Cerebellar cortex (tissue), 1 donor: ENCODE measurements at regions not wholly inside any gene's neighbourhood (a gene's known extent, or its start where the extent isn't known, plus 50 kb on each side); places are given as distances from the start of the nearest gene placed in this dataset.
A peak's percentile ranks its signal among the peaks of the same experiment; 100 is the strongest.

Experiments
- DNase-seq: peaks from one replicate; pipeline ENCODE4 v3.0.0-alpha.2; 2015; ENCODE audit warnings: low spot score

DNA sequence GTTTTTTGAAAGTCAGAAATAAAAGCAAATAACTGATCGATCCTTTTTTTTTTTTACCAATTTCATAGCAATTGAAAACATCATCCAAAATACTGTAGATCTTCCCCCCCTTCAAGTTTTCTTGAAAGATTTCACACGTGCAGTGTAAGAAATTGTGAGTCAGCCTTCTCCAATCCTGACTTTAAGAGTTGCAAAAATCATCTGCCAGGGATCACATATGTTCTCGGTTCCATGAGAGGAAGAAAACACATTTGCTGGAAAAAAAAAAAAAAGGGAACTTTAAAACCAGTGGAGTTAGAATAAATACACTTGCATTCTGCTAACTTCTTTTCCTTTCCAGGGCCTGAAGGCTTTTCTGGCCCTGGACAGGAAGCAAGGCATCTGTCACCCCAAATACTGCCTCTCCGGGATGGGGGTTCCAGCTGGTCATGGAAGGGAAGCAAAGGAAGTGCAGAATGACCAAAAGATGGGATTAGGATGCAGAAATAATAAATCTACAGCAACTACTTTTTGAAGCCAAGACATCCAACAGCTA, 198.4 kb upstream of the KIAA1217 start:
- DNase-seq, result no peak

DNA sequence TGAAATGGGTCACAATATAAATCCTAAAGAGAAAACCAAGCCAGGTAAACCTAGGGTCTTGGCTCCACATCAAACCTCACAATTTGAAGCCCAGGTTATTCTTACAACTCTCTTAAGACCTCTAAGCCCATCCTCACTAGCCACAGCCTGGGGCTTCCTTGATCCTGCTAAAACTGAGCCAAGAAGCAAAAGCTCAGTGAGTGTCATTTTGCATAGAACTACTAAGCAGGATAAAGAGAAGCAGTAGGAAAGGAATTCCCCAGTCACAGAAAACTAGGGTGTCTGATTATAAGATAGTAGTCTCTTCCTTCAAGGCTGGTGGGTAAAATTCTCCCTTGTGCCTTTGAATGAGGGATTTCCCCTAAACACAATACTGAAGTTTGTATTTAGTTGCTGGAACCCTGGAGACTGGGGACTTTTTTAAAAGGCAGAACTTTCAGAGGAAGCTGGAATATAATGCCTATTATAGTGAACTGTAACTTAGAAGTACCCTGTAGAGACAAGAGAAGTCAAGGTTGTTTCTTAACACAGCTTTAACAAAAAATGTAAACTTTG, 196.6 kb upstream of the KIAA1217 start:
- DNase-seq, result no peak

DNA sequence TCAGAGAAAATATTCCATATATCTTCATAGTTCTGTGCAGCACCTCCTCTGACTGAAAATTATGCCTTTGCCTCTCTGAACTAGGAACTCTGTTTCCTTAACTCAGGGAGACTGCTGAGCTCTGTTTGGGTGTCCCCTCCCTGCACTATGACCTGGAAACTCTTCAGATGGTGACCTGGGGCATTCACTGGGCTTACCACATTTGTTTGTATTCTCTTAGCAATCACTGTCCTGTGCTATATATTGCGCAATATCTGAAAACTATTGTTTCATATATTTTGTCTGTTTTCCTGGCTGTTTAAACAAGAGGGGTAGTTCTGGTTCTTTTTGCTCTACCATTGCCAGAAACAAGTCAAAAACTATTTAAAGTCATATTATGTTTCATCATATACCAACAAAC, 181.8 kb upstream of the KIAA1217 start:
- no peak for DNase-seq

DNA sequence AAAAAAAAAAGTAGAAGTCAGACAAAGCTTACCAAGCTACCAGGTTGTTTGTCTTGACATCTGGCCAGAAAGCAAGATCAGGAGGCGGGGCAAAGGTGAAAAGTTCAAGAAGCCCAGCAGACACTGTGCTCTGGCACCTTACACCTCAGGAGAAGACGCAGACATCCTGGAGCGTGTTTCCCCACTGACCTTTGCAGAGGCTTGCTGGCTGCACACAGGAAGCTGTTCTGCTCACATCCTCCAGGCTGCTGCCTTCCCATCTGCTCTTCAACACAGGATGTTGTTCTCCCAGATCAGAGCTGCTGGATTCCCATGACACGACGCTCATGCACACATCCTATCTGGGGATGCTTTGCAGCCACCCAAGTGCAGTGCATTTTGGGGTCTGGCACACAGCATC, 174.4 kb upstream of the KIAA1217 start:
- no peak for DNase-seq

DNA sequence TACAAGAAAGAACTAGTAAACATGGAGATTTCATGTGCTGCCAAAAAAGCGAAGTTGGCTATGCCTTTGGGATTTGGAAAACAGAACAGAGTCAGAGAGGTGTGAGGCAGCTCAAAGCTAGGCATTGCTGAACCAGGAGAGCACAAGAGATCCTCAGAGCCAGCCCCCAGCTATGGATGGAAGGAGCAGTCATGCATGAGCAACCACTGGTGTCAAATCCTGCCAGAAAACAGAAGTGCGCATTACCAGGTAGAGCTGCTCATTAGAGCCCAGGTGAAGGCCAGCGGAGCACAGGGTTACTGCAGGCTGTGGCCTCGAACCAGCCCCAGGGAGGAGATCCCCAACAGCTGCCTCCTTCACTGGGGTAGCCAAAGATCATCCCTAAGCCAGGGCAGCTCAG, 173.2 kb upstream of the KIAA1217 start:
- no peak for DNase-seq

DNA sequence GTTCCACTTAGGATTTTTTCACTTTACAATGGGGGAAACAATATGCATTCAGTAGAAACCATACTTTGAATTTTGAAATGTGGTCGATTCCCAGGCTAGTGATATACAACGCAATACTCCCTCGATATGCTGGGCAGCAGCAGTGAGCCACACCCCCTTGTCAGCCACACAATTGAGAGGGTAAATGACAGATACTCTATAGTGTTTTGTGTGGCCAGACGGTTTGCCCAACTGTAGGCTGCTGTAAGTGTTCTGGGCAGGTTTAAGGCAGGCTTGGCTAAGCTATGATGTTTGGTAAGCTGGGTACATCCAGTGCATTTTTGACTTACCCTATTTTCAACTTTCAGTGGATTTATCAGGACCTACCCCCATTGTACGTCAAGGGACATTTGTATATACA, 169.6 kb upstream of the KIAA1217 start:
- no peak for DNase-seq

DNA sequence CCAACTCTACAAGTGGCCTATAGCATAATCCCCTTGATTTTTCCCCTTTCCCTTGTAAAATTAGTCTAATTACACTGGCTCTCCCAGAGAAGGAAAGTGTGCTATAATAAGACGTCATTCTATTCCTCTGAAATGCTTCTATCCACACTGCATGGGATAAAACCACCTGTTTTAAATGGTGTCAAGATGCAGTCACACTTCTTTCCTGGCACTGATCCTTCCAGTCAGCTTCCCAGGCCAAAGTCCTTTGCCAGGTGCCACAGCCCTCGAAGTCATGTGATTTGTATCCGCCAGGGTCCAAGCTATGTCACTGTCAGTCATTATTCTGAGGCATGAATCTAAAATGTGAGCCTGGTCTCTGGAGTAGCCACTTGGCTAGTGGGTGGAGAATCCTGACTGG, 169.0 kb upstream of the KIAA1217 start:
- no peak for DNase-seq

DNA sequence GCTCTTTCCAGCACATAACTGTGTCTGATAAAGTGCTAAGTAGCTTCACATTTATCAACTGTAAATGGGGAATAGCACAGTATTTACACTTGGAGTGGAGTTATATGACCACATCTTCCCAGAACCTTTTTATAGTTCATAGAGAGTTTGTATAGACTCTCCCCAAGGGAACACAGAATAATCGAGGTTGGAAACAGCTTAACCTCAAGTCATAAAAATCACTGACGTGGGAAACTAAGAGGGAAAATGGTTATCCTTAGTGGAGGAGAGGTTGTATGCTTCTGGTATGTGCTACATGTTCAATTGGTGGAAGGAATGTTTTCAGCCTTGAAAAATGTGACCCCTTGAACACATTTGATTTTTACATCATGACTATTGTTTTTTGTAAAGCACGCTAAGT, 167.9 kb upstream of the KIAA1217 start:
- no peak for DNase-seq

DNA sequence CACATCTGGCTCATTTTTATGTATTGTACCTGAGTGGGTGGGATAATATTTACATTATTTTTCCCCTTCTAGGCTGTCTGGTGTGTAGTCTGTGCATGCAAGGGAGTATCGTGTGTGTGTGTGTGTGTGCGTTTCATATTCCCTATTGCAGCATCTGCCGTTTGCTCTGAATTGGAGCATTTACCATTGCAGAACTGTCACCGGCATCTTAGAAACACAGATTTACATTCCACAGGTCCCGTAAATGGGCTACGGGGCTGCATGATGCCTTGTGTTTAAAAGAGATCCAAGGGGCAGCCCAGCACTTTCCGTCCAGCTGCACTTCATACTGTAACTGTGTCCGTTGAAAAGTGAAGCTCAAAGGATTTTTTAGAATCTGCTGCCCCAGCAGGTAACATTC, 167.1 kb upstream of the KIAA1217 start:
- DNase-seq, result no peak

DNA sequence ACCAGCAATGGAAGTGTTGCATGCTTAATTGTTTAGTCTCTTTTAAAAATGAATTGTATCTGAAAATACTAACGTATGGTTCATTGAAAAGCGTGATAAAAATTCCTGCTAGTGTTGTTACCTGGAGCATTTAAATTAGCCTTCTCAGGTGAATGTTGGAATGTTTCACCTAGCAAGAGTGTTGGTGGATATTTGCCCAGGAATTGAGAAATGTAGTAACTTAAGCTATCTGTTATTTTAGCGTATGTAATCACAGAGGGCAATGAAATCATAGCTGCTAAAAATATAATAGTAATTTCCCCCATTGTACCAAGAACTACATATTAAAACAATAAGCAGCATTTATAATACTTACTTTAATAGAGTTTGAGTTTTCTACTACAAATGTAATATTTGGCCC, 166.1 kb upstream of the KIAA1217 start:
- no peak for DNase-seq

DNA sequence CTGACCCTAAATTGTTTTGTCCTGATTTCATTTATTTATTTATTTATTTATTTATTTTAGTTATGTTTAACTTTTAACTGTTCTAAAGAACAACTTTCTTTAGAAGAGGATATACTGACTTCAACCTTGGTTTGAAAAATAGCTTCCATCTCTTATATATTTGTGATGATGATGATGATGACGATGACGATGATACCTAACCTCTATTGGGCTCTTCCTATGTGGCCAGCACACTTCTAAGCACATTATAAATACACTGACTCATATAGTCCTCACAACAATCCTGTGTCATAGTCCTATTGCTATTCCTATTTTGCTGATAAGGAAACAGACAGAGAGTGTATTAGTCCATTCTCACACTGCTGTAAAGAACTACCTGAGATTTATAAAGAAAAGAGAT, 162.9 kb upstream of the KIAA1217 start:
- DNase-seq, result no peak

DNA sequence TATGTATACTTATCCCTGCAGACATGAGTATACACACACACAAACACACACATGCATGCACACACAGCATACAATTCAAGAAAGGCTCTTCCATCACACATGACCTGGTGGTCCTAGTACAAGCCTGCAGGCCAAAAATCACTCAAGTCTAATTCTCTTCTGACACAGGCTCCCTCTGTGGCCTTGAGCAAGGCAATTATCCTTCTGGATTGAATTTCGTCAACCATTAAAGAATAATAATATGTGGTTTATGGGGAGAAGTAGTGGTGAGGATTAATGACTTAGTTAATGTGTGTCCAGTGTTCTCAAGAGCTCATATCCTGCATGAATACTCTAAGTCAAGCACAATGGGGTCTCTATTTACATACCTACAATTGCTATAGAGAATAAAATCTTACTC, 161.8 kb upstream of the KIAA1217 start:
- DNase-seq, result no peak

DNA sequence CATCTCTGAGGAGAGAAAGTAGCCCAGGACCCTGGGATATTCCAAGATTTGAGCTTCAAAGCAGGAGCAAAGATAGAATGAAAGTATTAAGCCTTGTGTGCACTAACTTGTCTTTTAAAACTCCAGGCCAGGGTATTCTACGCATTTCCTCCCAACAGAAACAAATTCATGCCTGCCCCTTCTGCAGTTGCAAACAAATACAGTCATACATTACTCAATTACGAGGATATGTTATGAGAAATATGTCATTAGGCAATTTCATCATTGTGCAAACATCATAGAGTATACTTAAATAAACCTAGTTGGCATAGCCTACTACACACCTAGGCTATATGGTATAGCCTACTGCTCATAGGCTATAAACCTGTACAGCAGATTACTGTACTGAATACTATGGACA, 154.5 kb upstream of the KIAA1217 start:
- DNase-seq, result no peak

DNA sequence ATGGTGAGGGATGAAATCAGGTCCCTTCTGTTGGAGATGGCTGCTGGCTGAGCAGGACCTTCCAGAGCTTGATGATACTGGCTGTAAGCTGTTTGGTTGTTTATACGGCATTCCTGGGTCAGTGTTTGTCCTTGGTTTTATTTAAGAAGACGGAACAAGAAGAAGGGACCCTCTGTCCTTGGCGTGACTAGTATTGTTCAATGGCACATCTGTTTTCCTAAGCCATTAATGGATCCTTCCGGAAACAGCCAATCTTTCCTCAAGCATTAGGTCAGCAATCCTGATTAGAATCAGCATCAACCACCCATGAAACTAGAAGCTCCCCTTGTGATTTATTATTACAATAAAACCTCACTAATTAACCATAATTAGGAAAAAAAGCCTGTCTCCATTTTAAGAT, 128.7 kb upstream of the KIAA1217 start:
- no peak for DNase-seq

DNA sequence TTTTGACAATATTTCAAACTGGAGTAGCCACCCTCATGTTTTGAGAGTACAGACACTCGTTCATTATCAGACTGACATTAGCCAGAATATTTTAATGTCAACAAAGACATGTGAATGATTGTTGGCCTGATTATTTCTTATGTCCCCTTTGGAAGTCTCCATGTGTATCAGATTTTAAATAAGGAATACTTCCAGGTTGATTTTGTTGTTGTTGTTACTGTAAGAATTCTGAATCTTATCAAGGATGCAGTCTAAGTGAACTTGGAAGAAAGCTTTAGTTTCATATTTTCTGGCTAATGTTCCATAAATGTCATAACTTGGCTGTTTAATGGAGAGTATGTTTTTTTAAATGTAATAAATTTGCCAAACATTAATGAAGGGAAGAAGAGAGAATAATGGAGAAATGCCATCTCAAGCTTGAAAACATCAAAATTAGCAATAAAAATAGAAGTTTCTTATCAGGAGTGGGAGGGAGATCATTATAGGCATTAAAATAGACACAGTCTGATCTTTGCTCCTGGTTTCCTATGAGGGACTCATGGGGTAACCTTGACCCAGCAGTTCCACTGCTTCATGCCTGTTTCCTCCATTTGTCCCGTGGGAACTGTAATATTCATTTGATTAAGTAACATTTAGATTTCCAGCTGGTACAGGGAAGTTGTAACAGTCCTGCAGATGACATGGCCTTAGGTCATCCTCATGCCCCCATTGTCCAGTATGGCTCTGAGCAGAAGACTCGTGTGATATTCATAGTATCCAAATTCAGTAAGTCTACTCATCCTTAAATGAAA, 122.4 kb upstream of the KIAA1217 start:
- DNase-seq, result no peak

DNA sequence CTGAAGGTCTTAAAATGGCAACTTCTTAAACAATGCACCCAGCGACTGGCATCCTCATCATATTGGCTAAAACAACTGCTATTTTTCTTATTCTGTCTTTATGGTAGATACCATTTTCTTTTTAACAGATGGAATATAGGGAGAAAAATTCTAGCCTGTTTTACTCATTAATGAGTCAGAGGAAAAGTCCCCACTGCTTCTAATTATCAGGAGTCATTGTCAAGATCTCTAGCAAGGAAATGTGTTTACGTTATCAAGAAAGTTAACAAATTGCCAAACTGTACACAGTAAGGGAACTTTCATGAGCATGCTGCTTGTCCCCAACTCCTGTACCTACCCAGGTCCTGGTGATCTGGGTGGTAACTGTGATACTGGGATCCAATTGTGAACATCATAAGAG, 117.7 kb upstream of the KIAA1217 start:
- DNase-seq, result no peak

DNA sequence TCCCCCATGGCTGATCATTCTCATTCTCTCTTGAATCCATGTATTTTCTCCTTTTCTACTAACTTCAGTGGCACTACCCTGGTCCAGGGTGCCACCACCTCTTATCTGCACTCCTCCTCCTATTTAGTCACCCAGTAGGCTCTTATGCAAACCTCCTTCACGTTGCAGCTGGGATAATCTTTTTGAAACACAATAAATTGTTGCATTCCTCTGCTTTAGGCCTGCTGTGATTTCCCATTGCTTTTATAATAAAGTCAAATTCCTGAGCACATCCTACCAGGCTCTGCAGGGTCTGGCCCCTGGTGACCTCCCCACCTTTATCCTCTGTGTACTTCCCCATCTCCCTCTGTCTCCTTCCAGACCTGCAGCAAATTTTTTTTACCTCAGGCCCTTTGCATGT, 112.7 kb upstream of the KIAA1217 start:
- DNase-seq, result no peak

DNA sequence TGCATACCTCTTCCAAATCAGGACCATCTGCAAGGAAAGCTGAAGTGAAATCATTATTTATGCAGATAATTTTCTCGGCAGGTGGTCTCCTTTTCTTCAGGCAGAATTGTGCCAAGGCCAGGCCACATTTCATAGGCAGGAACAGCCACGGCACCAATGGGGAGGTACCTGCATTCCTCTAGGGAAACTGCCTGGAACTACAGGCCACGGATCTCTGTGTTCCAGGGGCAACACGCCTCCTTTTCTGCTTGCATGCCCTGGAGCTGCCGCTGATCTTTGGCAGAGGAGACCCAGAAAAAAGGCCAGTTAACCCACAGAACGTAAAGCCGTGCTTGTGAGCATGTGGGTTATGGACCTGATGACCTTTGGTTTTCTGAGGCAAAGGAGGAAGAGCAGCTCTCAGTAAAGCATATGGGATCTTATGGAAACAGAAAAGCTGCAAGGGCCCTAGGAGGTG, 111.2 kb upstream of the KIAA1217 start:
- DNase-seq, result peak; percentile 20

DNA sequence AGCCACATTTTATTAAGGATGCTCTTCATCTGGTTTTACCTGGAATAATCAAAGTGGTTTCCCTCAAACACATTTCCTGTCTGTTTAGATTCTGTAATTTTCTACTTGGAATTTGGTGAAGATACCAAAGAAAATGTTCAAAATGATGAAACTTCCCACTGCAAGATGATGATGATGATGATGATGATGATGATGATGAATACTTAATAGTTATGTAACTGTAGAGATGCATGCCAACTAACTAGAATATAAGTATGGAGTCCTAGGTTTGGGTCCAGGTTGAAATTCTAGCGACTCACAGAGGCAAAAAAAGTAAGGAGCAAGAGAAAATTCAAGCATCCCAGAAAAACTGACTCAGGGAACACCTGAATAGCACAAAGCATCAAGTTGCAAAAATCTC, 104.0 kb upstream of the KIAA1217 start:
- no peak for DNase-seq

DNA sequence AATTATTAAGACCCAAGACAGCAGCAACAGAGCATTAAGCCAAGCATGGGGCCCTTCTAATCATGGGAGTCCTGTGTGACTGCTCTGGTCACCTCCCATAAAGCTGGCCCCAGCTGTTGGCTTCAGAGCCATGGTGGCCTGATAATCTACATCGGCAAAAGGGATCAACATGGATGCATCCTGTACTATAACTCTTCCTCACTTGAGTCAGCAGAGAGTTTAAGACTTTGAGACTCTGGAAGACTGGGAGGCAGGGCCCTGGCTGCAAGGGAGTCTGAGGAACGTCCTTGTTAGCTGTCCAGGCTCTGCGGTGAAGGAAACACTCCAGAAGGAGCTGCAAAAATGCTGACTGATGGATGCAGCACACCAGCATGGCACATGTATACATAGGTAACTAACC, 95.0 kb upstream of the KIAA1217 start:
- no peak for DNase-seq

DNA sequence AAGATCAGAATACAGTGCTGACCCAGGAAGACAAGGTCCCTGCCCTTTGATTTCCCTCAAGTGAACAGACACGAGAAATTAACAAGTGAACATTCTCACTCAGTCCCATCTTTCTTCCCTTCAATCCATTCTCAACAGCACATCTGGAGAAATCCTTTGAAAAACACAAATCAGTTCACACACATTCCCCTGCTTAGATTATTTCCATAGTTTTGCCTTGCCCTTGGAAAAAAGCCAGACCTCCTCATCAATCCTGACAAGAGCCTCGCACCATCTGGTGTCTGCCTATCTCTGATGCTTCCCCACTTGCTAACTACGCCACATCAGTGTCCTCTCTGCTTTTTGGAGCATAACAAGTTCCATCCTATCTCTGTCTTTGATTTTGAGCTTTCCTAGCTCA, 94.4 kb upstream of the KIAA1217 start:
- peak; percentile 31 for DNase-seq

DNA sequence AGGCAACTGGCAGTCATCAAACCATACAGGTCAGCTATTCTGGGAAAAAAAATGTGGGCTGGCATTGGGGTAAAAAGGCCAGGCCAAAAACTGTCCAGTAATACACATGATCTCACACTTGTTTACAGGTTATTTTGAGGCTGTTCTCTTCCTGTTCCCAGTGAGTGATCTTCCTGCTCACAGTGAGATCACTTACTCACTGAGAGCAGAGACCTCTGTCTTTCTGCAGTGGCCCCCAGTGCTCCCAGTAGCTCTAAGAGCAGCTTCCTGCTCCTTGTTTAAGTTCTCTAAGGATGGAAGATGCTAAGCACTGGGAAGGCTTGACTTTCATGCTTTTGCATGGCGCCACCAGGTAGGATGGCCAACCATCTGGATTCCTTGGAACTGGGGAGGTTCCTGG, 93.5 kb upstream of the KIAA1217 start:
- no peak for DNase-seq

DNA sequence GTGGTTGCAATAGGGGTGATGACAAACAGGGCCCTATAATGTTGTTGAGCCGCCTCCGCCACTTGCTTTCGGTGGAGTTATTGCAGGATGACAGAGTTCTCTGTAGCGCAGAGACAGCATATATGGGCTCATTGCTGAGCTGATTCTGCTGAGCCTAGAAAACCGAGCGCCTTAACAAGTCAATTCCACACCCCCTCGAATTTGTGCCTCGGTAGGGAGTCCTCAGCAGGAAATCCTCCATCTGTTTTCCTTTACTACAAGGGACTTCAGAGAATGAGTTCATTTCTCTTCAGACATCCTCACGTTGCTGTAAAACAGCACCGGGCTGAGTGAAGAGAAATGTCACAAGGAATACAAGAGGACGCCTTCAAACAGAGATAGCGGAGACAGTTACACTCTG, 90.7 kb upstream of the KIAA1217 start:
- DNase-seq, result no peak

DNA sequence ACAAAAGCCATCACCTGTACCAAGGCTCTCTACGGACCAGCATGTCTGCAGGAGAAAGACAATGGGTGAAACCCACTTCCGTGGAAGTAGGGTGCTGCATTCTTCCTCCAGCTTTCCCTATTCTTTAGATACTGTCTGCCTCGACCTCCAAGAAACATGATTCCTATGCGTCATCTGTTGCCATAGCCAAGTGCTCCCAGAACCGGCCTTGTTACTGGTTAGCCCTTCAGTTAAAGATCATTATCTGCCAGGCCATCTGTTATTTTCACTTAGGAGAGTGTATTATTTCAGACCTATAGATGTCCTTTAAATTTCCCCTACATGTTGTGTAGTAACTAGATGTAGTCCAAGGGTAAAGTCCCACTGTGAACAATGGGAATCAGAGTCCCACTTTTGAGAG, 89.0 kb upstream of the KIAA1217 start:
- DNase-seq, result no peak
